Breast epithelium (tissue), 3 donors: ENCODE measurements at regions not wholly inside any gene's neighbourhood (a gene's known extent, or its start where the extent isn't known, plus 50 kb on each side); places are given as distances from the start of the nearest gene placed in this dataset.

ENCODE experiments used
- CTCF ChIP-seq, 3 donors: fragments of 450-650 bp; IDR thresholded peaks; one replicate each; pipeline ENCODE4 v1.5.1; 2016 to 2017; ENCODE audit warnings: antibody characterized with exemption in 3 of 3, mild to moderate bottlenecking in 3 of 3, moderate library complexity in 3 of 3
- POLR2A ChIP-seq: fragments of 450-650 bp; IDR thresholded peaks from one replicate; pipeline ENCODE4 v1.6.1; 2016; ENCODE audit warnings: antibody characterized with exemption, mild to moderate bottlenecking, moderate library complexity

DNA sequence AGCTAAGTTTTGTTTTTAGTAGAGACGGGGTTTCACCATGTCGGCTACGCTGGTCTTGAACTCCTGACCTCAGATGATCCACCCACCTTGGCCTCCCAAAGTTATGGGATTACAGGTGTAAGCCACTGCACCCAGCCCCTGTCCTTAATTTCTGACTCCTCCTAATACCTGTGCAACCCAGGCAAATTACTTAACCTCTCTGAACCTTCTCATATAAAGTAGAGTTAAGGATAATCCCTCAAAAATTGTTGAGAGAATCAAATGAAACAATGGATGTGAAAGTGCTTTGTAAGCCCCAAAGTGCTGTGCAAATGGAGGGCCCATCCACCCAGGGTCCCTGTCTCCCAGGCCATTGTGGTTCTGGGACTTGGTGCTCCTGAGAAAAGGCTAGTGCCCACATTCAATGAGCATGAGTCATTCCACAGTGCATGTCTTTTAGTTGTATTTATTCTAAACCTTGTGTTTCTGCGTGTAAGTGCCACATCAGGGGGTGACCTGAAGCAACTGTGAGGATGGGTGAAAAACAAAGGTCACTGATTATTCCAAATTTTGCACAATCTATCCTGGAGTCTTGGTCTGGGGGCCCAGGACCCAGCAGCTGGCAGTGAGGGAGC lies 61.4 kb upstream of the PTPRJ start:
- TF ChIP-seq CTCF (IDR thresholded peaks at IDR 0.05) (no peak), POLR2A (no peak)
